Progenitor cell of endocrine pancreas (in vitro differentiated cells): ENCODE measurements at regions not wholly inside any gene's neighbourhood (a gene's known extent, or its start where the extent isn't known, plus 50 kb on each side); places are given as distances from the start of the nearest gene placed in this dataset.
"Not testable (repeated sequence)": the region's sequence is repeated elsewhere in the genome, so short reads cannot be mapped to it uniquely, and the experiment has no call there.

ENCODE experiments used
- DNase-seq: peaks from one replicate; pipeline ENCODE4 v3.0.0; 2021; ENCODE audit warnings: low spot score; ENCODE audit not compliant: unreplicated experiment
- H3K27ac Mint-ChIP-seq: 2 replicates; pipeline ENCODE4 v1.8.0; 2021; ENCODE audit warnings: mild to moderate bottlenecking, moderate library complexity, mixed read lengths
- H3K27me3 Mint-ChIP-seq: 2 replicates; pipeline ENCODE4 v1.8.0; 2021; ENCODE audit warnings: mixed read lengths
- H3K36me3 Mint-ChIP-seq: 2 replicates; pipeline ENCODE4 v1.8.0; 2022; ENCODE audit warnings: mixed read lengths; ENCODE audit not compliant: insufficient read depth
- H3K4me1 Mint-ChIP-seq: 2 replicates; pipeline ENCODE4 v1.8.0; 2021; ENCODE audit warnings: low read depth, mixed read lengths
- H3K4me3 Mint-ChIP-seq: 2 replicates; pipeline ENCODE4 v1.8.0; 2021; ENCODE audit warnings: low read depth, mild to moderate bottlenecking, moderate library complexity, mixed read lengths
- H3K9me3 Mint-ChIP-seq: 2 replicates; pipeline ENCODE4 v1.8.0; 2021; ENCODE audit warnings: low read depth, mixed read lengths
- TF ChIP-seq, protein P1 (sequence below): fragments of 200-600 bp; sonication (generic); IDR thresholded peaks from one replicate; pipeline ENCODE4 v1.5.0; 2021; ENCODE audit warnings: antibody characterized with exemption, mild to moderate bottlenecking; ENCODE audit not compliant: unreplicated experiment

DNA sequence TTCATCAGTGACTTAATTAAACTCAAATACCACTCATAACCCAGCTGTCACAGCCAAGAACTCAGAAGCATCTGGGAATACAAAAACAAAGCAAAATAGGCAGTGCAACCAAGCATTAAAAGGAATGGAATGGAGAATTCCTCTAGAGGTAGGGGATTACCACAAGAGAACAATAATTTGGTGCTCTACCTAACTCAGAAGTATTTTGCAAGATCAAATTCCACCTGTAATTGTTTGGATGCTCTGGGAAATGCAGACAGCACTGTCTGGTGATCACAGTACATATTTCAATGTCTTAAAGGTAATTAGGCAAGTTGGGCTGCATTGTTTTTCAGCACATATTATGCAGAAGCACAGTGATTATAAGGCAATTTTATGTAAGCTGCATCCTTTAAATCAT is 547.5 kb downstream of the TRAM1L1 start:
- Mint-ChIP-seq H3K27ac (no peak overlapping the region), H3K9me3 (no peaks in the 10 kb centered on the region), H3K27me3 (no peaks in the 10 kb centered on the region), H3K36me3 (no peaks in the 10 kb centered on the region), H3K4me1 (peaks cover 3% of the 10 kb centered on the region), H3K4me3 (no peak overlapping the region)
- no peak for DNase-seq
- TF ChIP-seq, protein P1, sequence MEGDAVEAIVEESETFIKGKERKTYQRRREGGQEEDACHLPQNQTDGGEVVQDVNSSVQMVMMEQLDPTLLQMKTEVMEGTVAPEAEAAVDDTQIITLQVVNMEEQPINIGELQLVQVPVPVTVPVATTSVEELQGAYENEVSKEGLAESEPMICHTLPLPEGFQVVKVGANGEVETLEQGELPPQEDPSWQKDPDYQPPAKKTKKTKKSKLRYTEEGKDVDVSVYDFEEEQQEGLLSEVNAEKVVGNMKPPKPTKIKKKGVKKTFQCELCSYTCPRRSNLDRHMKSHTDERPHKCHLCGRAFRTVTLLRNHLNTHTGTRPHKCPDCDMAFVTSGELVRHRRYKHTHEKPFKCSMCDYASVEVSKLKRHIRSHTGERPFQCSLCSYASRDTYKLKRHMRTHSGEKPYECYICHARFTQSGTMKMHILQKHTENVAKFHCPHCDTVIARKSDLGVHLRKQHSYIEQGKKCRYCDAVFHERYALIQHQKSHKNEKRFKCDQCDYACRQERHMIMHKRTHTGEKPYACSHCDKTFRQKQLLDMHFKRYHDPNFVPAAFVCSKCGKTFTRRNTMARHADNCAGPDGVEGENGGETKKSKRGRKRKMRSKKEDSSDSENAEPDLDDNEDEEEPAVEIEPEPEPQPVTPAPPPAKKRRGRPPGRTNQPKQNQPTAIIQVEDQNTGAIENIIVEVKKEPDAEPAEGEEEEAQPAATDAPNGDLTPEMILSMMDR, result no peak

DNA sequence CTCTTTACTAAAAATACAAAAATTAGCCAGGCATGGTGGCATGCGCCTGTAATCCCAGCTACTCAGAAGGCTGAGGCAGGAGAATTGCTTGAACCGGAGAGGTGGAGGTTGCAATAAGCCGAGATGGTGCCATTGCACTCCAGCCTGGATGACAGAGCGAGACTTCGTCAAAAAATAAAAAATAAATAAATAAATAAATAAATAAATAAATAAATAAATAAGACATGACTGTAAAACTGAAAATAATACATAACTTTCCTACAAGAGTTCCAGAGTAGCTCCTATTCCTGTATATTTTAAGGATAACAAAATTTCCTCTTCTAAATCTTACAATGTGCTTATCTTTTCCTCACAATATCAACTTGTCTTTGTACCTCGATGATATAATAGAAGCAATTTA is 549.4 kb downstream of the TRAM1L1 start:
- H3K27me3 Mint-ChIP-seq, H3K9me3 Mint-ChIP-seq, H3K4me1 Mint-ChIP-seq, DNase-seq, H3K36me3 Mint-ChIP-seq, H3K4me3 Mint-ChIP-seq, H3K27ac Mint-ChIP-seq: not testable (repeated sequence)

- Mint-ChIP-seq H3K9me3 (peaks cover 7% of the 10 kb centered on the region), H3K4me1 (peaks cover 32% of the 10 kb centered on the region), H3K27ac (no peak overlapping the region), H3K4me3 (no peak overlapping the region), H3K27me3 (no peaks in the 10 kb centered on the region), H3K36me3 (peaks cover 2% of the 10 kb centered on the region)
- no peak for DNase-seq
- TF ChIP-seq, protein P1, result no peak
Measured at GRCh38 chr4:116531870-116532269, 553.5 kb downstream of the TRAM1L1 start.

DNA sequence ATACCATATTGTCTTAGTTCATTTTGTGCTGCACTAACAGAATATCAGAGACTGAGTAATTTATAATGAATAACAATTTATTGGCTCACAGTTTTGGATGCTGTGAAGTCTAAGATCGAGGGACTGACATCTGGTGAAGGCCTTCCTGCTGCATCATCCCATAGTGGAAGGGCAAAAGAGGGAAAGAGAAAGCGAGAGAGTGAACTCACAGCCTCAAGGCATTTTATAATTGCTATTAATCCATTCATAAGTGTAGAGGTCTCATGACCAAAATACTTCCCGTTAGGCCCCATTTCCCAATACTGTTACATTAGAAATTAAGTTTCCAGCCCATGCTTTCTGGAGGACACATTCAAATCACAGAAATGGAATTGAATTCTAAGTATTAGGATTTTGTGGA is 554.4 kb downstream of the TRAM1L1 start:
- H3K4me3 Mint-ChIP-seq, result no peak overlapping the region
- TF ChIP-seq, protein P1, result no peak
- peaks cover 32% of the 10 kb centered on the region for H3K4me1 Mint-ChIP-seq
- H3K27me3 Mint-ChIP-seq, result no peaks in the 10 kb centered on the region
- DNase-seq, result no peak
- peaks cover 2% of the 10 kb centered on the region for H3K36me3 Mint-ChIP-seq
- peaks cover 7% of the 10 kb centered on the region for H3K9me3 Mint-ChIP-seq
- H3K27ac Mint-ChIP-seq, result no peak overlapping the region

GRCh38 chr4:116530048-116530447 is 555.3 kb downstream of the TRAM1L1 start:
- H3K9me3 Mint-ChIP-seq, result peaks cover 7% of the 10 kb centered on the region
- TF ChIP-seq, protein P1, result no peak
- H3K36me3 Mint-ChIP-seq, result peaks cover 2% of the 10 kb centered on the region
- no peak overlapping the region for H3K4me3 Mint-ChIP-seq
- no peak overlapping the region for H3K27ac Mint-ChIP-seq
- peaks cover 32% of the 10 kb centered on the region for H3K4me1 Mint-ChIP-seq
- no peak for DNase-seq
- H3K27me3 Mint-ChIP-seq, result no peaks in the 10 kb centered on the region

- Mint-ChIP-seq H3K9me3 (peaks cover 7% of the 10 kb centered on the region), H3K4me3 (no peak overlapping the region), H3K4me1 (peaks cover 32% of the 10 kb centered on the region), H3K27ac (no peak overlapping the region), H3K36me3 (peaks cover 2% of the 10 kb centered on the region), H3K27me3 (no peaks in the 10 kb centered on the region)
- no peak for DNase-seq
- TF ChIP-seq, protein P1, result no peak
Measured at GRCh38 chr4:116529129-116529528, 556.2 kb downstream of the TRAM1L1 start.
